OCI-LY7 (cell line): ENCODE measurements at regions not wholly inside any gene's neighbourhood (a gene's known extent, or its start where the extent isn't known, plus 50 kb on each side); places are given as distances from the start of the nearest gene placed in this dataset.

ENCODE experiments used
- BruUV-seq: library from RNA; stranded (reverse); fragments of 400-500 nt; replicated peaks from 2 replicates; lab custom pipeline; 2021; lab: Mats Ljungman, UMichigan
- CTCF ChIA-PET: fragments of 300-600 bp; sonication (Branson Sonifier 250); formaldehyde crosslinking; loops from one replicate; lab custom pipeline; 2022; ENCODE audit warnings: antibody characterized with exemption; ENCODE audit not compliant: unreplicated experiment; lab: Charles Lee
- POLR2A ChIA-PET: fragments of 300-600 bp; sonication (Branson Sonifier 250); formaldehyde crosslinking; loops from one replicate; lab custom pipeline; 2022; ENCODE audit warnings: antibody characterized with exemption; lab: Charles Lee
- DNase-seq: peaks from one replicate; pipeline ENCODE4 v3.0.0-alpha.2; 2015; ENCODE audit warnings: low spot score
- H2AFZ ChIP-seq: fragments of 200-600 bp; sonication (generic), shearing (Covaris generic); 2 replicates; pipeline ENCODE4 v1.6.1; 2014; ENCODE audit warnings: mild to moderate bottlenecking, antibody characterized with exemption, low read length, moderate library complexity
- H3K27ac ChIP-seq: fragments of 200-600 bp; sonication (generic); 2 replicates; pipeline ENCODE4 v1.5.1; 2014; ENCODE audit warnings: mixed run types, low read depth, mild to moderate bottlenecking, moderate library complexity, low read length, inconsistent platforms; ENCODE audit not compliant: poor library complexity, severe bottlenecking
- H3K36me3 ChIP-seq: fragments of 200-600 bp; sonication (generic); 2 replicates; pipeline ENCODE4 v1.6.1; 2014; ENCODE audit warnings: mild to moderate bottlenecking, antibody characterized with exemption, low read length, moderate library complexity, mixed read lengths; ENCODE audit not compliant: insufficient read depth
- H3K4me1 ChIP-seq: fragments of 200-600 bp; sonication (generic); 2 replicates; pipeline ENCODE4 v1.5.1; 2014; ENCODE audit warnings: mild to moderate bottlenecking, low read length; ENCODE audit not compliant: insufficient read depth, poor library complexity, severe bottlenecking
- H3K4me2 ChIP-seq: fragments of 200-600 bp; sonication (generic); 2 replicates; pipeline ENCODE4 v1.6.1; 2014; ENCODE audit warnings: mild to moderate bottlenecking, low read length
- H3K4me3 ChIP-seq: fragments of 200-600 bp; sonication (generic); 2 replicates; pipeline ENCODE4 v1.5.1; 2014; ENCODE audit warnings: mild to moderate bottlenecking, low read depth, low read length; ENCODE audit not compliant: poor library complexity, severe bottlenecking
- H3K79me2 ChIP-seq: fragments of 200-600 bp; sonication (generic); 2 replicates; pipeline ENCODE4 v1.6.1; 2016; ENCODE audit warnings: low read depth, mild to moderate bottlenecking, low read length, moderate library complexity, mixed read lengths; ENCODE audit not compliant: insufficient read depth
- H3K9me2 ChIP-seq: fragments of 200-600 bp; sonication (generic); 2 replicates; pipeline ENCODE4 v1.6.1; 2016; ENCODE audit warnings: mild to moderate bottlenecking, low read length, mixed read lengths; ENCODE audit not compliant: insufficient read depth
- H3K9me3 ChIP-seq: fragments of 200-600 bp; sonication (generic); 2 replicates; pipeline ENCODE4 v1.6.1; 2014; ENCODE audit warnings: mild to moderate bottlenecking, mixed run types, low read length, mixed read lengths
- H4K20me1 ChIP-seq: fragments of 200-600 bp; sonication (generic); 2 replicates; pipeline ENCODE4 v1.6.1; 2014; ENCODE audit warnings: mild to moderate bottlenecking, antibody characterized with exemption, low read length, moderate library complexity, mixed read lengths; ENCODE audit not compliant: insufficient read depth
- CTCF ChIP-seq: fragments of 200-600 bp; sonication (generic); conservative IDR thresholded peaks from 2 replicates; pipeline ENCODE4 v1.5.1; 2014; ENCODE audit warnings: mild to moderate bottlenecking, antibody characterized with exemption, low read length, moderate library complexity, mixed read lengths
- EZH2phosphoT487 ChIP-seq: fragments of 200-600 bp; sonication (generic); IDR thresholded peaks from 2 replicates; pipeline ENCODE4 v1.6.1; 2018; ENCODE audit warnings: low read depth, borderline replicate concordance, mild to moderate bottlenecking, mixed run types, antibody characterized with exemption, low read length, moderate library complexity, mixed read lengths
- intact Hi-C: fragments of 100-400 bp; cut with micrococcal nuclease; formaldehyde crosslinking; loops from one replicate; pipeline ENCODE4 v1.10.0; 2022; ENCODE audit not compliant: unreplicated experiment

- CTCF ChIA-PET = no interaction called here
Observed at GRCh38 chr12:74646831-74647230, 109.2 kb downstream of the ATXN7L3B start.

GRCh38 chr12:74647256-74647655 lies 109.6 kb downstream of the ATXN7L3B start:
- no peaks in the 10 kb centered on the region for H3K79me2 ChIP-seq
- no peaks in the 10 kb centered on the region for H3K9me2 ChIP-seq
- DNase-seq = no peak
- H4K20me1 ChIP-seq = no peaks in the 10 kb centered on the region
- no peaks in the 10 kb centered on the region for H3K36me3 ChIP-seq
- H3K4me1 ChIP-seq = peaks cover 2% of the 10 kb centered on the region
- POLR2A ChIA-PET = interaction anchor here (0.8 to 0.9 kb wide), 2 partner anchors 9 to 11 kb away, joined by 3 to 7 read pairs; no protein-coding TSS in a partner anchor
- no peak overlapping the region for H3K4me2 ChIP-seq
- H3K27ac ChIP-seq = no peak overlapping the region
- intact Hi-C loops = loop anchor here (2.0 kb wide), 1 partner anchor 230 kb away; no protein-coding TSS in a partner anchor
- TF ChIP-seq CTCF (0 out of 2 replicates have a peak, but pooled peaks have one; percentile 10), EZH2phosphoT487 (no peak)
- no peak overlapping the region; the same call in 1 of the 2 replicates for H2AFZ ChIP-seq
- CTCF ChIA-PET = no interaction called here
- no peak overlapping the region for H3K4me3 ChIP-seq
- H3K9me3 ChIP-seq = no peaks in the 10 kb centered on the region
- BruUV-seq = no TSS peak

More at GRCh38 chr12:74646831-74647230, 109.2 kb downstream of the ATXN7L3B start:
- Histone ChIP-seq H3K9me2 (no peaks in the 10 kb centered on the region), H3K79me2 (no peaks in the 10 kb centered on the region), H3K4me3 (no peak overlapping the region), H3K9me3 (no peaks in the 10 kb centered on the region), H3K36me3 (no peaks in the 10 kb centered on the region), H2AFZ (peak overlapping the region; percentile 42; the same call in 1 of the 2 replicates), H4K20me1 (no peaks in the 10 kb centered on the region), H3K4me1 (peaks cover 6% of the 10 kb centered on the region), H3K4me2 (no peak overlapping the region), H3K27ac (no peak overlapping the region)
- POLR2A ChIA-PET = interaction anchor here (0.5 kb wide), 1 partner anchor 251 kb away, joined by 3 read pairs; no protein-coding TSS in a partner anchor
- intact Hi-C loops = loop anchor here (2.0 kb wide), 1 partner anchor 230 kb away; no protein-coding TSS in a partner anchor
- DNase-seq = peak; percentile 28
- TF ChIP-seq EZH2phosphoT487 (no peak), CTCF (peak; percentile 75)
- BruUV-seq = no TSS peak

GRCh38 chr12:74656251-74656650 lies 118.6 kb downstream of the ATXN7L3B start:
- no peaks in the 10 kb centered on the region for H3K9me2 ChIP-seq
- no peak for DNase-seq
- no peak for TF ChIP-seq CTCF
- no peak for TF ChIP-seq EZH2phosphoT487
- no peak overlapping the region for H3K4me2 ChIP-seq
- H2AFZ ChIP-seq = no peak overlapping the region
- no peaks in the 10 kb centered on the region for H3K36me3 ChIP-seq
- ChIA-PET CTCF (no interaction called here), POLR2A (interaction anchor here (1.0 kb wide), 1 partner anchor 9 kb away, joined by 3 read pairs; no protein-coding TSS in a partner anchor)
- no peaks in the 10 kb centered on the region for H4K20me1 ChIP-seq
- intact Hi-C loops = no loop called here
- H3K4me3 ChIP-seq = no peak overlapping the region
- no peaks in the 10 kb centered on the region for H3K4me1 ChIP-seq
- no peaks in the 10 kb centered on the region for H3K79me2 ChIP-seq
- no peaks in the 10 kb centered on the region for H3K9me3 ChIP-seq
- no TSS peak for BruUV-seq
- no peak overlapping the region for H3K27ac ChIP-seq
